ENCODE measurements at regions not wholly inside any gene's neighbourhood (a gene's known extent, or its start where the extent isn't known, plus 50 kb on each side); places are given as distances from the start of the nearest gene placed in this dataset.

DNA sequence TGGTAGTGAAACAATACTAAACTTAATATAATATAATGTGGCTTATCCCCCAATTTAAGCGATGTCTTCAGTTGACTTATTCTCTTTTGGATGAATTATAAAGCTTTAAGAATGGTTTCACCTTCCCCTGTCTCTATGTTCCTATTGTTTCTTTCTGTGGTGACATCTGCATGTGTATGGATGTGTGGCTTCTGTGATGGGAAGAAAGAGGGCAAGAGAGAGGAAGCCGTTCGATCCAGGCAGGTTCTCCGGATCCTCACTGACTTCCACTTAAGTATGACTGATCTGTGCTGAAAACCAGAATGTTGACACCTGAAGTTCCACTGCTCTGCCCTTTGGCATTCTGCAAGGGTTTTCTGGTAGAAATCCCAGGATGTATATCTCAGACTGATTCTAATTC is 1150.8 kb downstream of the STPG2 start:
- TF ChIP-seq, protein P1, sequence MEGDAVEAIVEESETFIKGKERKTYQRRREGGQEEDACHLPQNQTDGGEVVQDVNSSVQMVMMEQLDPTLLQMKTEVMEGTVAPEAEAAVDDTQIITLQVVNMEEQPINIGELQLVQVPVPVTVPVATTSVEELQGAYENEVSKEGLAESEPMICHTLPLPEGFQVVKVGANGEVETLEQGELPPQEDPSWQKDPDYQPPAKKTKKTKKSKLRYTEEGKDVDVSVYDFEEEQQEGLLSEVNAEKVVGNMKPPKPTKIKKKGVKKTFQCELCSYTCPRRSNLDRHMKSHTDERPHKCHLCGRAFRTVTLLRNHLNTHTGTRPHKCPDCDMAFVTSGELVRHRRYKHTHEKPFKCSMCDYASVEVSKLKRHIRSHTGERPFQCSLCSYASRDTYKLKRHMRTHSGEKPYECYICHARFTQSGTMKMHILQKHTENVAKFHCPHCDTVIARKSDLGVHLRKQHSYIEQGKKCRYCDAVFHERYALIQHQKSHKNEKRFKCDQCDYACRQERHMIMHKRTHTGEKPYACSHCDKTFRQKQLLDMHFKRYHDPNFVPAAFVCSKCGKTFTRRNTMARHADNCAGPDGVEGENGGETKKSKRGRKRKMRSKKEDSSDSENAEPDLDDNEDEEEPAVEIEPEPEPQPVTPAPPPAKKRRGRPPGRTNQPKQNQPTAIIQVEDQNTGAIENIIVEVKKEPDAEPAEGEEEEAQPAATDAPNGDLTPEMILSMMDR (IDR thresholded peaks at IDR 0.05; ENCODE audit: low read length) = no peak
- TF ChIP-seq EZH2 (IDR thresholded peaks at IDR 0.05; ENCODE audit: borderline replicate concordance, low read length) = no peak
